ENCODE measurements at regions not wholly inside any gene's neighbourhood (a gene's known extent, or its start where the extent isn't known, plus 50 kb on each side); places are given as distances from the start of the nearest gene placed in this dataset.

DNA sequence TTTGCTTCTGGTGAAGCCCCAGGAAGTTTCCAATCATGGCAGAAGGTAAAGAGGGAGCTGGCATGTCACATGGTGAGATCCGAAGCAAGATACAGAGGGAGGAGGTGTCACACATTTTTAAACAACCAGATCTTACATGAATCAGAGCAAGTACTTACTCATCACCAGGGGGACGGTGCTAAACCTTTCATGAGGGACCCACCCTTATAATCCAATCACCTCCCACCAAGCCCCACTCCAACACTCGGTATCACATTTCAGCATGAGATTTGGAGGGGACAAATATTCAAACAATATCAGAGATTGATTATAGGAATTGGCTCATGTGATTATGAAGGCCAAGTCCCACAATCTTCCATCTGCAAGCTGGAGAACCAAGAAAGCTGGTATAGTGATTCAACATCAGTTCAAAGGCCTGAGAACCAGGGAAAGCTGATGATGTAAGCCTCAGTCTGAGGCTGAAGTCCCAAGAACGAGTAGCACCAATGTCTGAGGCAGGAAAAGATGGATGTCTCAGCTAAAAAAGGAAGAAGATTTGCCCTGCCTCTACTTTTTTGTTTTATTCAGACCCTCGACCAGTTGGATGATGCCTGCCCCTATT is 58.6 kb upstream of the WDFY2 start:
- TF ChIP-seq, protein P1, sequence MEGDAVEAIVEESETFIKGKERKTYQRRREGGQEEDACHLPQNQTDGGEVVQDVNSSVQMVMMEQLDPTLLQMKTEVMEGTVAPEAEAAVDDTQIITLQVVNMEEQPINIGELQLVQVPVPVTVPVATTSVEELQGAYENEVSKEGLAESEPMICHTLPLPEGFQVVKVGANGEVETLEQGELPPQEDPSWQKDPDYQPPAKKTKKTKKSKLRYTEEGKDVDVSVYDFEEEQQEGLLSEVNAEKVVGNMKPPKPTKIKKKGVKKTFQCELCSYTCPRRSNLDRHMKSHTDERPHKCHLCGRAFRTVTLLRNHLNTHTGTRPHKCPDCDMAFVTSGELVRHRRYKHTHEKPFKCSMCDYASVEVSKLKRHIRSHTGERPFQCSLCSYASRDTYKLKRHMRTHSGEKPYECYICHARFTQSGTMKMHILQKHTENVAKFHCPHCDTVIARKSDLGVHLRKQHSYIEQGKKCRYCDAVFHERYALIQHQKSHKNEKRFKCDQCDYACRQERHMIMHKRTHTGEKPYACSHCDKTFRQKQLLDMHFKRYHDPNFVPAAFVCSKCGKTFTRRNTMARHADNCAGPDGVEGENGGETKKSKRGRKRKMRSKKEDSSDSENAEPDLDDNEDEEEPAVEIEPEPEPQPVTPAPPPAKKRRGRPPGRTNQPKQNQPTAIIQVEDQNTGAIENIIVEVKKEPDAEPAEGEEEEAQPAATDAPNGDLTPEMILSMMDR (IDR thresholded peaks at IDR 0.05; ENCODE audit: control insufficient read depth, extremely low read depth, insufficient read depth), result no peak
- DNase-seq (ENCODE audit: low read depth), result no peak

DNA sequence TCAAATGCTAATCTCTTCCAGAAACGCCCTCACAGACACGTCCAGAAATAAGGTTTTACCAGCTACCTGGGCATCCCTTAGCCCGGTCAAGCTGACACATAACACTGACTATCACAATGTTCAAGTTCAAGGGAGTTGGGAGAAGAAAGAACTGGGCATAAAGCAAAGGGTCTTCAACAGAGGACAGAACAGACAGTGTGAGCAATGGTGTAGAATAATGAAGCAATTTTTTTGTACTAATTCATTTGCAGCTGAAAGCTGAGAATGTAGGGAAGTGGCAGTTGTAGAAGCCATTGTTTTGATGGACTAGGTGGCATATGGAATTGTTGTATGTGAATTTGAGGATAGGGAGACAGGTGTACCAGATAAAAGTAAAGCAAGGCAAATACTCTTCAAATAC is 58.1 kb upstream of the WDFY2 start:
- no peak for DNase-seq (ENCODE audit: low read depth)
- TF ChIP-seq, protein P1 (IDR thresholded peaks at IDR 0.05; ENCODE audit: control insufficient read depth, extremely low read depth, insufficient read depth), result no peak
- H3K4me3 ChIP-seq (ENCODE audit: low read depth, low read length), result no peak overlapping the region

More for the DNA sequence above, 58.6 kb upstream of the WDFY2 start:
- no peak overlapping the region for H3K4me3 ChIP-seq (ENCODE audit: low read depth, low read length)

DNA sequence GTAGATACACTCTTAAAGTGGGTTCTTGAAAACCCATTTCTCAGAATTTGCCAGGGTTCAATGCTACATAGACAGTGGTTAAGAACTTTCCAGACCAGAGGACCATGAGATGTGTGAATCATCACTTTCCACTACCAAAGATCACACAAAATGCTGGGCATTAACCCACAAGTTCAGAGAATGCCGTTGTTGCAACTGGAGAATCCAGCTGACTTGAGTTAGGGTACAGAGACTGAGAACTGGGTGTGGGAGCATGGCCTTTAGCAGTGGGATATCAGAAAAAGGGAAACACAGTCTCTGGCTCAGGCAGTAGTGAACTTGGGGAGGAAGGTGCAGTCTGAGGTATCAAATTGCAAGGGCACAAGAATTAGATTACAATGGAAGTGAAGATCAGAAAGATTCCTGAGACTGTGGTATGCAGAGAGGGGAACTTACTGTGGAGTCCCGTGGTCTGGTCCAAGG is 51.5 kb upstream of the WDFY2 start:
- no peak for DNase-seq (ENCODE audit: low read depth)

DNA sequence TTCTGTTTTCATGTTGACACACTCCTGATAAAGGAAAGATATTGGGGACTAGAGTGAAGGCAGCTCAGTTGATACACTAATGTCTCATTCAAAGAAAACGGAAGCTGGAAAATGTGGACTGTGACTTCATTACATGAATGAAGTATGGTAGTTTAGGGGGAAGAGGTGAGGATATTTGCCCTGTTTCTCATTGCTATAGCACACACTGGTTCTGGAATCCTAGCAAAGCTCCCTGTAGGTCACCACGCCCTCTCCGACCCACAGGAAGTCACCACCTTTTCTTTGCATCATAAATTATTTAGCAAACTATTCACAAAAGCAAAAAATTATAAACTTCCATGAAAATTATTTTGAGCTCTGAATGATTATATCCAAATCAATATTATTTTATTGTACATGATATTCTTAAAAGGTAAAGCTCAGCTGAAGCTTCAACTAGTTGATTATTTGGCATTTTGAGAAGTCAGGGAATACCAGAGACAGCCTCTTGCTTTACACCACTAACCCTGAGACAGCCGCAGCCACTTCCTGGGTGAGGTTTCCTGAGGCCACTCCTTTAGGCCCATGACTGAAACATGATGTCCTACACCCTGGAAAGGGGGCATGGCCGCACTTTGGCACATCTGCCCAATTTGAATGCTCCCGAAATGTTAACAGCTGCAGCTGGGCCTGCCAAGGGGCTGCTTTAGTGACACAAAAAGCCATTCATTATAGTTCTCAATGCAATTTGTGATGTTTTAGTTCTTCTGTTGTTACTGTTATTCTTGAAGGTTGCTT is 50.0 kb upstream of the WDFY2 start:
- no peak for DNase-seq (ENCODE audit: low read depth)
- H3K4me3 ChIP-seq (ENCODE audit: low read depth, low read length), result no peak overlapping the region
- TF ChIP-seq, protein P1 (IDR thresholded peaks at IDR 0.05; ENCODE audit: control insufficient read depth, extremely low read depth, insufficient read depth), result no peak

More for the DNA sequence above, 51.5 kb upstream of the WDFY2 start:
- H3K4me3 ChIP-seq (ENCODE audit: low read depth, low read length), result no peak overlapping the region
- TF ChIP-seq, protein P1 (IDR thresholded peaks at IDR 0.05; ENCODE audit: control insufficient read depth, extremely low read depth, insufficient read depth), result no peak

All from LNCaP clone FGC (cell line).